Neural cell (in vitro differentiated cells): ENCODE measurements at regions not wholly inside any gene's neighbourhood (a gene's known extent, or its start where the extent isn't known, plus 50 kb on each side); places are given as distances from the start of the nearest gene placed in this dataset.

Experiments
- H2AFZ ChIP-seq: fragments of 200-600, 300-800 bp; sonication (generic), shearing (Covaris generic); 2 replicates; pipeline ENCODE4 v1.6.0; 2014; ENCODE audit warnings: low read depth, mild to moderate bottlenecking, antibody characterized with exemption, low read length, moderate library complexity
- H3F3A ChIP-seq: fragments of 200-600 bp; shearing (Covaris generic); 2 replicates; pipeline ENCODE4 v1.6.1; 2016; ENCODE audit warnings: mild to moderate bottlenecking, moderate library complexity, mixed read lengths, antibody characterized with exemption, low read length; ENCODE audit not compliant: insufficient read depth, poor library complexity, severe bottlenecking
- H3K27ac ChIP-seq: fragments of 200-600, 300-800 bp; sonication (generic), shearing (Covaris generic); 2 replicates; pipeline ENCODE4 v1.5.1; 2014; ENCODE audit warnings: mild to moderate bottlenecking, low read length, moderate library complexity
- H3K27me3 ChIP-seq: fragments of 300-800, 200-600 bp; sonication (generic), shearing (Covaris generic); 2 replicates; pipeline ENCODE4 v1.6.0; 2014; ENCODE audit warnings: mild to moderate bottlenecking, low read depth, low read length, moderate library complexity; ENCODE audit not compliant: insufficient read depth
- H3K36me3 ChIP-seq: fragments of 300-800, 200-600 bp; sonication (generic), shearing (Covaris generic); 2 replicates; pipeline ENCODE4 v1.5.1; 2014; ENCODE audit warnings: mild to moderate bottlenecking, antibody characterized with exemption, low read length, moderate library complexity; ENCODE audit not compliant: insufficient read depth
- H3K4me2 ChIP-seq: fragments of 300-800, 200-600 bp; sonication (generic), shearing (Covaris generic); 2 replicates; pipeline ENCODE4 v1.6.0; 2014; ENCODE audit warnings: mild to moderate bottlenecking, low read length
- H3K4me3 ChIP-seq: fragments of 300-800, 200-600 bp; sonication (generic), shearing (Covaris generic); 2 replicates; pipeline ENCODE4 v1.5.1; 2014; ENCODE audit warnings: mild to moderate bottlenecking, low read length, moderate library complexity
- H3K79me2 ChIP-seq: fragments of 200-600 bp; shearing (Covaris generic); replicated peaks from 2 replicates; pipeline ENCODE4 v1.6.0; 2014; ENCODE audit warnings: mild to moderate bottlenecking, low read length, moderate library complexity; ENCODE audit not compliant: insufficient read depth
- H3K9ac ChIP-seq: fragments of 300-800, 200-600 bp; sonication (generic), shearing (Covaris generic); 2 replicates; pipeline ENCODE4 v1.6.1; 2016; ENCODE audit warnings: mild to moderate bottlenecking, low read length, mixed read lengths
- H3K9me2 ChIP-seq: fragments of 200-600 bp; shearing (Covaris generic); 2 replicates; pipeline ENCODE4 v1.6.1; 2016; ENCODE audit warnings: mild to moderate bottlenecking, low read length, mixed read lengths; ENCODE audit not compliant: insufficient read depth
- H3K9me3 ChIP-seq: fragments of 200-600, 300-800 bp; sonication (generic), shearing (Covaris generic); 2 replicates; pipeline ENCODE4 v1.6.1; 2016; ENCODE audit warnings: mild to moderate bottlenecking, mixed run types, low read length, moderate library complexity, mixed read lengths
- H4K20me1 ChIP-seq: fragments of 200-600 bp; shearing (Covaris generic); 2 replicates; pipeline ENCODE4 v1.6.1; 2016; ENCODE audit warnings: mild to moderate bottlenecking, mixed run types; ENCODE audit not compliant: insufficient read depth
- CTCF ChIP-seq: fragments of 450-650 bp; IDR thresholded peaks from 2 replicates; pipeline ENCODE4 v1.5.1; 2014; ENCODE audit warnings: antibody characterized with exemption, mild to moderate bottlenecking, moderate library complexity; ENCODE audit not compliant: poor library complexity, severe bottlenecking
- EP300 ChIP-seq: fragments of 450-650 bp; conservative IDR thresholded peaks from 2 replicates; pipeline ENCODE4 v1.6.1; 2014; ENCODE audit warnings: antibody characterized with exemption, mild to moderate bottlenecking, moderate library complexity; ENCODE audit not compliant: poor library complexity, severe bottlenecking
- EZH2 ChIP-seq: fragments of 200-600, 300-800 bp; shearing (Covaris generic), sonication (generic); IDR thresholded peaks from 2 replicates; pipeline ENCODE4 v1.6.1; 2014; ENCODE audit warnings: antibody characterized with exemption, low read length, borderline replicate concordance, mild to moderate bottlenecking; ENCODE audit not compliant: insufficient read depth, poor library complexity, severe bottlenecking
- MXI1 ChIP-seq: fragments of 450-650 bp; conservative IDR thresholded peaks from 2 replicates; pipeline ENCODE4 v1.6.1; 2014; ENCODE audit warnings: antibody characterized with exemption, mild to moderate bottlenecking; ENCODE audit not compliant: poor library complexity, severe bottlenecking
- POLR2AphosphoS5 ChIP-seq: IDR thresholded peaks from 2 replicates; pipeline ENCODE4 v1.6.1; 2012
- RAD21 ChIP-seq: fragments of 450-650 bp; conservative IDR thresholded peaks from 2 replicates; pipeline ENCODE4 v1.6.1; 2014; ENCODE audit warnings: antibody characterized with exemption, mild to moderate bottlenecking, moderate library complexity
- REST ChIP-seq: IDR thresholded peaks from 2 replicates; pipeline ENCODE4 v1.6.1; 2012; ENCODE audit warnings: borderline replicate concordance
- SMC3 ChIP-seq: fragments of 450-650 bp; conservative IDR thresholded peaks from 2 replicates; pipeline ENCODE4 v1.6.1; 2014; ENCODE audit warnings: antibody characterized with exemption, mild to moderate bottlenecking, moderate library complexity; ENCODE audit not compliant: poor library complexity
- TAF1 ChIP-seq: IDR thresholded peaks from 2 replicates; pipeline ENCODE4 v1.6.1; 2012; ENCODE audit warnings: low read depth

GRCh38 chr10:62654966-62655336 lies 149.6 kb upstream of the ADO start:
- no peaks in the 10 kb centered on the region for H3K9me3 ChIP-seq
- H3K4me3 ChIP-seq = no peak overlapping the region
- H3K9ac ChIP-seq = no peak overlapping the region
- no peak for TF ChIP-seq RAD21
- TF ChIP-seq EZH2 = no peak
- no peak for TF ChIP-seq SMC3
- no peak for TF ChIP-seq TAF1
- TF ChIP-seq MXI1 = no peak
- no peak for TF ChIP-seq EP300
- no peak for TF ChIP-seq REST
- no peak for TF ChIP-seq CTCF
- TF ChIP-seq POLR2AphosphoS5 = no peak
- H3K36me3 ChIP-seq = no peaks in the 10 kb centered on the region
- no peaks in the 10 kb centered on the region for H3F3A ChIP-seq
- no peak overlapping the region for H3K27ac ChIP-seq
- no peak overlapping the region for H3K4me2 ChIP-seq
- H2AFZ ChIP-seq = no peak overlapping the region
- no peaks in the 10 kb centered on the region for H3K27me3 ChIP-seq
- H3K9me2 ChIP-seq = no peaks in the 10 kb centered on the region
- no peaks in the 10 kb centered on the region for H3K79me2 ChIP-seq
- H4K20me1 ChIP-seq = no peaks in the 10 kb centered on the region

- no peak overlapping the region for H3K9ac ChIP-seq
- H3K79me2 ChIP-seq = no peaks in the 10 kb centered on the region
- TF ChIP-seq EZH2 (no peak), REST (no peak), MXI1 (no peak), POLR2AphosphoS5 (no peak), RAD21 (no peak), TAF1 (no peak), SMC3 (no peak), EP300 (no peak), CTCF (no peak)
- H3K9me2 ChIP-seq = no peaks in the 10 kb centered on the region
- H3K27ac ChIP-seq = no peak overlapping the region
- H4K20me1 ChIP-seq = no peaks in the 10 kb centered on the region
- no peaks in the 10 kb centered on the region for H3K9me3 ChIP-seq
- H3K4me3 ChIP-seq = no peak overlapping the region
- no peaks in the 10 kb centered on the region for H3F3A ChIP-seq
- no peaks in the 10 kb centered on the region for H3K36me3 ChIP-seq
- no peak overlapping the region for H3K4me2 ChIP-seq
- H3K27me3 ChIP-seq = no peaks in the 10 kb centered on the region
- no peak overlapping the region for H2AFZ ChIP-seq
Observed at GRCh38 chr10:62655337-62655994, 149.1 kb upstream of the ADO start.
